ENCODE measurements at regions not wholly inside any gene's neighbourhood (a gene's known extent, or its start where the extent isn't known, plus 50 kb on each side); places are given as distances from the start of the nearest gene placed in this dataset.

- no peak for TF ChIP-seq JUND (IDR thresholded peaks at IDR 0.05; ENCODE audit: low read depth)
- DNase-seq (ENCODE audit: low read depth in 1 of 2, low spot score in 1 of 2), result no peak
- in situ Hi-C loops (cut with HindIII; ENCODE audit: low pct_unique_long_range_greater_than_20kb, low sequenced_read_pairs), result no loop called here
Observed at GRCh38 chr2:156797832-156798231, 361.7 kb downstream of the GPD2 start.

- TF ChIP-seq JUND (IDR thresholded peaks at IDR 0.05; ENCODE audit: low read depth), result no peak
- in situ Hi-C loops (cut with HindIII; ENCODE audit: low pct_unique_long_range_greater_than_20kb, low sequenced_read_pairs), result no loop called here
- no peak for DNase-seq (ENCODE audit: low read depth in 1 of 2, low spot score in 1 of 2)
Observed at GRCh38 chr2:156800065-156800653, 364.0 kb downstream of the GPD2 start.

GRCh38 chr2:156800781-156801361 is 364.7 kb downstream of the GPD2 start:
- DNase-seq (ENCODE audit: low read depth in 1 of 2, low spot score in 1 of 2), result no peak
- in situ Hi-C loops (cut with HindIII; ENCODE audit: low pct_unique_long_range_greater_than_20kb, low sequenced_read_pairs), result no loop called here

GRCh38 chr2:156803243-156803642 is 367.1 kb downstream of the GPD2 start:
- TF ChIP-seq JUND (IDR thresholded peaks at IDR 0.05; ENCODE audit: low read depth), result no peak
- DNase-seq (ENCODE audit: low read depth in 1 of 2, low spot score in 1 of 2), result no peak
- in situ Hi-C loops (cut with HindIII; ENCODE audit: low pct_unique_long_range_greater_than_20kb, low sequenced_read_pairs), result no loop called here

More at GRCh38 chr2:156800781-156801361, 364.7 kb downstream of the GPD2 start:
- TF ChIP-seq JUND (IDR thresholded peaks at IDR 0.05; ENCODE audit: low read depth), result no peak

- no peak for TF ChIP-seq JUND (IDR thresholded peaks at IDR 0.05; ENCODE audit: low read depth)
- DNase-seq (ENCODE audit: low read depth in 1 of 2, low spot score in 1 of 2), result no peak
- in situ Hi-C loops (cut with HindIII; ENCODE audit: low pct_unique_long_range_greater_than_20kb, low sequenced_read_pairs), result no loop called here
Observed at GRCh38 chr2:156803967-156804366, 367.8 kb downstream of the GPD2 start.

GRCh38 chr2:156810094-156810493 is 373.9 kb downstream of the GPD2 start:
- TF ChIP-seq JUND (IDR thresholded peaks at IDR 0.05; ENCODE audit: low read depth), result no peak
- DNase-seq (ENCODE audit: low read depth in 1 of 2, low spot score in 1 of 2), result no peak
- in situ Hi-C loops (cut with HindIII; ENCODE audit: low pct_unique_long_range_greater_than_20kb, low sequenced_read_pairs), result no loop called here

GRCh38 chr2:156812496-156812895 is 376.3 kb downstream of the GPD2 start:
- in situ Hi-C loops (cut with HindIII; ENCODE audit: low pct_unique_long_range_greater_than_20kb, low sequenced_read_pairs), result no loop called here
- no peak for DNase-seq (ENCODE audit: low read depth in 1 of 2, low spot score in 1 of 2)
- no peak for TF ChIP-seq JUND (IDR thresholded peaks at IDR 0.05; ENCODE audit: low read depth)

- in situ Hi-C loops (cut with HindIII; ENCODE audit: low pct_unique_long_range_greater_than_20kb, low sequenced_read_pairs), result no loop called here
- no peak for DNase-seq (ENCODE audit: low read depth in 1 of 2, low spot score in 1 of 2)
Observed at GRCh38 chr2:156817430-156817829, 381.3 kb downstream of the GPD2 start.

GRCh38 chr2:156818221-156818620 is 382.0 kb downstream of the GPD2 start:
- in situ Hi-C loops (cut with HindIII; ENCODE audit: low pct_unique_long_range_greater_than_20kb, low sequenced_read_pairs), result no loop called here
- DNase-seq (ENCODE audit: low read depth in 1 of 2, low spot score in 1 of 2), result no peak
- TF ChIP-seq JUND (IDR thresholded peaks at IDR 0.05; ENCODE audit: low read depth), result no peak

More at GRCh38 chr2:156817430-156817829, 381.3 kb downstream of the GPD2 start:
- no peak for TF ChIP-seq JUND (IDR thresholded peaks at IDR 0.05; ENCODE audit: low read depth)

GRCh38 chr2:156818944-156819343 is 382.8 kb downstream of the GPD2 start:
- TF ChIP-seq JUND (IDR thresholded peaks at IDR 0.05; ENCODE audit: low read depth), result no peak
- in situ Hi-C loops (cut with HindIII; ENCODE audit: low pct_unique_long_range_greater_than_20kb, low sequenced_read_pairs), result no loop called here
- no peak for DNase-seq (ENCODE audit: low read depth in 1 of 2, low spot score in 1 of 2)

GRCh38 chr2:156826341-156826933 is 390.3 kb downstream of the GPD2 start:
- no peak for DNase-seq (ENCODE audit: low read depth in 1 of 2, low spot score in 1 of 2)
- in situ Hi-C loops (cut with HindIII; ENCODE audit: low pct_unique_long_range_greater_than_20kb, low sequenced_read_pairs), result no loop called here
- no peak for TF ChIP-seq JUND (IDR thresholded peaks at IDR 0.05; ENCODE audit: low read depth)

GRCh38 chr2:156834431-156834830 is 398.3 kb downstream of the GPD2 start:
- in situ Hi-C loops (cut with HindIII; ENCODE audit: low pct_unique_long_range_greater_than_20kb, low sequenced_read_pairs), result no loop called here
- TF ChIP-seq JUND (IDR thresholded peaks at IDR 0.05; ENCODE audit: low read depth), result no peak
- no peak for DNase-seq (ENCODE audit: low read depth in 1 of 2, low spot score in 1 of 2)

GRCh38 chr2:156837635-156838370 is 401.6 kb downstream of the GPD2 start:
- in situ Hi-C loops (cut with HindIII; ENCODE audit: low pct_unique_long_range_greater_than_20kb, low sequenced_read_pairs), result no loop called here

More at GRCh38 chr2:156837635-156838370, 401.6 kb downstream of the GPD2 start:
- DNase-seq (ENCODE audit: low read depth in 1 of 2, low spot score in 1 of 2), result no peak
- no peak for TF ChIP-seq JUND (IDR thresholded peaks at IDR 0.05; ENCODE audit: low read depth)

Data from T47D (cell line).